Chondrocyte (in vitro differentiated cells): ENCODE measurements at regions not wholly inside any gene's neighbourhood (a gene's known extent, or its start where the extent isn't known, plus 50 kb on each side); places are given as distances from the start of the nearest gene placed in this dataset.

Experiments used
- DNase-seq: peaks from one replicate; pipeline ENCODE4 v3.0.0; 2021; ENCODE audit warnings: mixed read lengths, low spot score
- H3K27ac Mint-ChIP-seq: one replicate; pipeline ENCODE4 v1.8.0; 2021; ENCODE audit warnings: mild to moderate bottlenecking, moderate library complexity, mixed read lengths; ENCODE audit not compliant: unreplicated experiment
- H3K27me3 Mint-ChIP-seq: 2 replicates; pipeline ENCODE4 v1.8.0; 2021; ENCODE audit warnings: low read depth, mixed read lengths
- H3K36me3 Mint-ChIP-seq: 2 replicates; pipeline ENCODE4 v1.8.0; 2021; ENCODE audit warnings: low read depth, mixed read lengths
- H3K4me1 Mint-ChIP-seq: 2 replicates; pipeline ENCODE4 v1.8.0; 2021; ENCODE audit warnings: low read depth, mild to moderate bottlenecking, mixed read lengths
- H3K4me3 Mint-ChIP-seq: one replicate; pipeline ENCODE4 v1.8.0; 2021; ENCODE audit warnings: mild to moderate bottlenecking, moderate library complexity, mixed read lengths; ENCODE audit not compliant: unreplicated experiment
- H3K9me3 Mint-ChIP-seq: 2 replicates; pipeline ENCODE4 v1.8.0; 2021; ENCODE audit warnings: low read depth, mixed read lengths
- TF ChIP-seq, protein P1 (sequence below): fragments of 200-600 bp; sonication (generic); IDR thresholded peaks from 2 replicates; pipeline ENCODE4 v1.5.0; 2021; ENCODE audit warnings: antibody characterized with exemption, mild to moderate bottlenecking, moderate library complexity

GRCh38 chr18:77896586-77897252 lies 647.1 kb downstream of the GALR1 start:
- Mint-ChIP-seq H3K9me3 (no peaks in the 10 kb centered on the region), H3K4me1 (peaks cover 5% of the 10 kb centered on the region)
- DNase-seq = no peak

DNA sequence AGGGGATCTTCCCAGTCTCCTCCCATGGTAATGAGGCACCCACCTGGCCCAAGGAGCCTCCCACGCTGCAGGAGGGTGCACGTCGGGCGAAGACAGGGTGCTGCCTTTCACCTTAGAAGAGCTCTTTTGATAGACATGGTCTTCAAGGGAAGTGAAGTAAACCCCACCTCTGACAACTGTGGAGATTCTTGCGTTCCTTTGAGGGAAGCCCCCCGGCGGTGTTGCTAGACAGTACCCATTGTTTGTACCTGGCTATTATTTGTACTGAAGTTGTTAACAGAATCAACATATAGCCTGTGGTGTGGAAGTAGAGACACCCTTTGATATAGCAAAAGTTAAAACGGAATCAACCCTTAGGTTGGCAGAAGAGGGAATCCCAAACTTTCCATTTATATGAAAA lies 648.0 kb downstream of the GALR1 start:
- Mint-ChIP-seq H3K27me3 (peaks cover 10% of the 10 kb centered on the region), H3K9me3 (no peaks in the 10 kb centered on the region)
- TF ChIP-seq, protein P1, sequence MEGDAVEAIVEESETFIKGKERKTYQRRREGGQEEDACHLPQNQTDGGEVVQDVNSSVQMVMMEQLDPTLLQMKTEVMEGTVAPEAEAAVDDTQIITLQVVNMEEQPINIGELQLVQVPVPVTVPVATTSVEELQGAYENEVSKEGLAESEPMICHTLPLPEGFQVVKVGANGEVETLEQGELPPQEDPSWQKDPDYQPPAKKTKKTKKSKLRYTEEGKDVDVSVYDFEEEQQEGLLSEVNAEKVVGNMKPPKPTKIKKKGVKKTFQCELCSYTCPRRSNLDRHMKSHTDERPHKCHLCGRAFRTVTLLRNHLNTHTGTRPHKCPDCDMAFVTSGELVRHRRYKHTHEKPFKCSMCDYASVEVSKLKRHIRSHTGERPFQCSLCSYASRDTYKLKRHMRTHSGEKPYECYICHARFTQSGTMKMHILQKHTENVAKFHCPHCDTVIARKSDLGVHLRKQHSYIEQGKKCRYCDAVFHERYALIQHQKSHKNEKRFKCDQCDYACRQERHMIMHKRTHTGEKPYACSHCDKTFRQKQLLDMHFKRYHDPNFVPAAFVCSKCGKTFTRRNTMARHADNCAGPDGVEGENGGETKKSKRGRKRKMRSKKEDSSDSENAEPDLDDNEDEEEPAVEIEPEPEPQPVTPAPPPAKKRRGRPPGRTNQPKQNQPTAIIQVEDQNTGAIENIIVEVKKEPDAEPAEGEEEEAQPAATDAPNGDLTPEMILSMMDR = no peak

More at GRCh38 chr18:77896586-77897252, 647.1 kb downstream of the GALR1 start:
- TF ChIP-seq, protein P1 = no peak
- H3K27me3 Mint-ChIP-seq = peaks cover 10% of the 10 kb centered on the region
- no peak overlapping the region for H3K27ac Mint-ChIP-seq
- no peak overlapping the region for H3K4me3 Mint-ChIP-seq
- no peaks in the 10 kb centered on the region for H3K36me3 Mint-ChIP-seq

DNA sequence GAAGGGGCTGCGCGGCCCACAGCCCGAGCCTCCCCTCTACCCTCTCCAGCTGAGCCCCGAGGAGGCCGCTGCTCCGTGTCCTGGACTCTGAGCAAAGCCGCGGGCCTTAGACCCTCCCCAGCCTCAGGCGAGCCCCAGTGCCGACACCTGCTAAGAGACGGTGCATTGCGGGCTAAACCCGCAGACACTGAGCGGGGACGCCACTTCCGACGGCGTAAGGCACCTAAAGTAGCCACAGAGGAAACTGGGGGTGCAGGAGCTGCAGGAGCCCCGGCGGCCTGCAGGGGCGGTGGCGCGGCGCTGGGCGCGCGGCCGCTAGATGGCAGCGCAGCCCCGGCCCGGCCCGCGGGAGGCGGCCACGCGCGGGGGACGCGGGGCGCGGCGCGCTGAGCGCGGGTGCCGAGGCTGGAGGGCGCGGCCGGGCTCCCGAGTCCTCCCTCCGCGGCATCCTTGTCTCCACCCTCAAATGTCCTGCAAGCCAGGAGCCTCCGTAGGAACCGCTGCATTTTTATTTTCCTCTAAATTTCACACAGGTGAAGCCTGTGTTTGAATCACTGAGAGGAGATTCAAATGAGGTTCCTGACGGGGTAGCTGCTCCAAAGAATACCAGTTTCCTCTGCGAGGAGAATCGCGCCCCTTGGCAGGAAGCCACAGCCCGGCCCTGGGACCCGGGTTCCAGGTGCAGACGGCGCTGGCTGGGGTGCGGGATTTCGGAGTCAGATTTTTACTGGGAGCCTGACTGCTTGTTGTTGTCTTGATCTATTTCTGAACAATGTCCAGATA lies 650.5 kb downstream of the GALR1 start:
- DNase-seq = peak; percentile 79
- no peaks in the 10 kb centered on the region for H3K36me3 Mint-ChIP-seq
- H3K27ac Mint-ChIP-seq = no peak overlapping the region
- TF ChIP-seq, protein P1 = peak; percentile 82
- H3K9me3 Mint-ChIP-seq = no peaks in the 10 kb centered on the region
- H3K4me1 Mint-ChIP-seq = peaks cover 5% of the 10 kb centered on the region
- peaks cover 12% of the 10 kb centered on the region for H3K27me3 Mint-ChIP-seq
- H3K4me3 Mint-ChIP-seq = peak overlapping the region; percentile 60

More for the DNA sequence above, 648.0 kb downstream of the GALR1 start:
- no peak for DNase-seq
- Mint-ChIP-seq H3K27ac (no peak overlapping the region), H3K36me3 (no peaks in the 10 kb centered on the region), H3K4me1 (peaks cover 5% of the 10 kb centered on the region), H3K4me3 (no peak overlapping the region)

DNA sequence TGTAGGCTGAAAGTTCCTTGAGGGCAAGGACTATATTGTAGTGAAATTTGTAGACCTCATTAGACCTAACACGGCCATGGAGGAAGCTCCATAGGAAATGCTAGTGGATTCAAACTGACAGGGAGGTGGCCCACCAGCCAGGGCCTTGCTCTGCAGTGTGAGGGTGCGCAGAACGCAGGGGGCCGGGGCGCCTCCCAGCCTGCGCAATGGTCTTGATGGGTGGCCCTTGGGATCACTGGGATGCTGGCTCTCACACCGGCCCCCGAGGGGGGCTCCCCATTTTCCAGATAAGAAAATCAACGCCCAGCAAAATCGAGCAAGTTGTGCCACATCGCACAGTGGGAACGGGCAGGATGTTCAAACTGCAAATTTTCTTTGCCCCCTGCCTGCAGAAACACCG lies 655.4 kb downstream of the GALR1 start:
- Mint-ChIP-seq H3K4me3 (no peak overlapping the region), H3K9me3 (no peaks in the 10 kb centered on the region)
- TF ChIP-seq, protein P1 = no peak

GRCh38 chr18:77905449-77906055 lies 655.9 kb downstream of the GALR1 start:
- Mint-ChIP-seq H3K9me3 (no peaks in the 10 kb centered on the region), H3K36me3 (no peaks in the 10 kb centered on the region), H3K4me3 (no peak overlapping the region), H3K4me1 (no peaks in the 10 kb centered on the region), H3K27me3 (peaks cover 12% of the 10 kb centered on the region), H3K27ac (no peak overlapping the region)
- TF ChIP-seq, protein P1 = no peak
- peak; percentile 77 for DNase-seq

More for the DNA sequence above, 655.4 kb downstream of the GALR1 start:
- no peak for DNase-seq
- Mint-ChIP-seq H3K36me3 (no peaks in the 10 kb centered on the region), H3K27ac (no peak overlapping the region), H3K27me3 (peaks cover 12% of the 10 kb centered on the region), H3K4me1 (peaks cover under 1% of the 10 kb centered on the region)
